Prostate gland (tissue), 2 donors: ENCODE measurements at regions not wholly inside any gene's neighbourhood (a gene's known extent, or its start where the extent isn't known, plus 50 kb on each side); places are given as distances from the start of the nearest gene placed in this dataset.

Experiments
- DNase-seq: peaks from one replicate; pipeline ENCODE4 v3.0.0-alpha.2; 2019; ENCODE audit warnings: low spot score
- H3K27ac ChIP-seq, 2 donors: fragments of 200-600 bp; sonication (generic); 2 replicates each; pipeline ENCODE4 v1.5.1; 2017 to 2019
- H3K27me3 ChIP-seq: fragments of 200-600 bp; sonication (generic); replicated peaks from 2 replicates; pipeline ENCODE4 v1.5.1; 2019; ENCODE audit not compliant: insufficient read depth
- H3K36me3 ChIP-seq, 2 donors: fragments of 200-600 bp; sonication (generic); 1 replicate in 1 of 2; 2 replicates in 1 of 2; pipeline versions ENCODE4 v1.5.1 to v1.8.1; 2017 to 2019
- H3K4me1 ChIP-seq: fragments of 200-600 bp; sonication (generic); replicated peaks from 2 replicates; pipeline ENCODE4 v1.5.1; 2019
- H3K4me3 ChIP-seq, 2 donors: fragments of 200-600 bp; sonication (generic); 2 replicates each; pipeline ENCODE4 v1.5.1; 2017 to 2019
- H3K9me3 ChIP-seq: fragments of 200-600 bp; sonication (generic); 2 replicates; pipeline ENCODE4 v1.5.1; 2017
- POLR2A ChIP-seq: fragments of 450-650 bp; IDR thresholded peaks from one replicate; pipeline ENCODE4 v1.6.1; 2016; ENCODE audit warnings: antibody characterized with exemption, mild to moderate bottlenecking
- POLR2AphosphoS5 ChIP-seq: sonication (generic); formaldehyde crosslinking; IDR thresholded peaks from one replicate; pipeline ENCODE4 v1.6.1; 2017; ENCODE audit warnings: antibody characterized with exemption
- WGBS: methylation state at CpG from one replicate; pipeline ENCODE4 v1.1.5; 2018; 5-methylcytosine and 5-hydroxymethylcytosine counted together
- intact Hi-C: fragments of 100-400 bp; cut with DNase I; formaldehyde crosslinking; loops from one replicate; pipeline ENCODE4 v1.14.2; 2022
- TF ChIP-seq, protein P1 (sequence below), 4 experiments: fragments of 200-600 bp in 2 of 4; fragments of 450-650 bp in 2 of 4; sonication (generic) in 2 of 4; IDR thresholded peaks; 1 replicate in 3 of 4; 2 replicates in 1 of 4; pipeline ENCODE4 v1.5.1; 2016 to 2019; ENCODE audit warnings: antibody characterized with exemption in 4 of 4, mild to moderate bottlenecking in 2 of 4, moderate library complexity in 2 of 4

DNA sequence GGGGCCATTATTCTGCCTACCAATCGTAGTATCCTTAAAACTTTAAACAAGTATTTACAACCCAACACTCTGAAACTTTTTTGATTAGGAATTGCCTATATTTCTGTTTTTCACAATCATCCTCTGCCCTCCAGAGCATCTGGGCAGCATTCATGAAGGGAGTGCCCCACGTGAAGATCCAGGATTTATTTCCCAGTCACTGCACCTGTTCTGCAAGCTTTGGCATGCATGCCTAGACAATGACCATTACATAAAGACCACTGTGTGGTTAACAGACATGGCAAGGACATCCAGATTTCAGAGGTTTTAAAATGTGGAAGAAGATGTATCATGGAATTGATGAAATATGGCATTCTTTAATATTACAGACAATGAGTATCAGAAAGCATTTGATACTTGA lies 1083.8 kb downstream of the TBC1D22A start:
- WGBS: 49% methylated on average over 2 of the region's 2 CpGs
- Histone ChIP-seq H3K36me3 (no peaks in the 10 kb centered on the region), H3K9me3 (no peaks in the 10 kb centered on the region), H3K27ac (no peak overlapping the region), H3K4me1 (no peaks in the 10 kb centered on the region), H3K27me3 (peaks cover 5% of the 10 kb centered on the region), H3K4me3 (no peak overlapping the region)
- no peak for TF ChIP-seq POLR2AphosphoS5
- no peak for TF ChIP-seq POLR2A
- TF ChIP-seq, protein P1, sequence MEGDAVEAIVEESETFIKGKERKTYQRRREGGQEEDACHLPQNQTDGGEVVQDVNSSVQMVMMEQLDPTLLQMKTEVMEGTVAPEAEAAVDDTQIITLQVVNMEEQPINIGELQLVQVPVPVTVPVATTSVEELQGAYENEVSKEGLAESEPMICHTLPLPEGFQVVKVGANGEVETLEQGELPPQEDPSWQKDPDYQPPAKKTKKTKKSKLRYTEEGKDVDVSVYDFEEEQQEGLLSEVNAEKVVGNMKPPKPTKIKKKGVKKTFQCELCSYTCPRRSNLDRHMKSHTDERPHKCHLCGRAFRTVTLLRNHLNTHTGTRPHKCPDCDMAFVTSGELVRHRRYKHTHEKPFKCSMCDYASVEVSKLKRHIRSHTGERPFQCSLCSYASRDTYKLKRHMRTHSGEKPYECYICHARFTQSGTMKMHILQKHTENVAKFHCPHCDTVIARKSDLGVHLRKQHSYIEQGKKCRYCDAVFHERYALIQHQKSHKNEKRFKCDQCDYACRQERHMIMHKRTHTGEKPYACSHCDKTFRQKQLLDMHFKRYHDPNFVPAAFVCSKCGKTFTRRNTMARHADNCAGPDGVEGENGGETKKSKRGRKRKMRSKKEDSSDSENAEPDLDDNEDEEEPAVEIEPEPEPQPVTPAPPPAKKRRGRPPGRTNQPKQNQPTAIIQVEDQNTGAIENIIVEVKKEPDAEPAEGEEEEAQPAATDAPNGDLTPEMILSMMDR (IDR thresholded peaks at IDR 0.05): no peak
- no peak for DNase-seq
- intact Hi-C loops: no loop called here

DNA sequence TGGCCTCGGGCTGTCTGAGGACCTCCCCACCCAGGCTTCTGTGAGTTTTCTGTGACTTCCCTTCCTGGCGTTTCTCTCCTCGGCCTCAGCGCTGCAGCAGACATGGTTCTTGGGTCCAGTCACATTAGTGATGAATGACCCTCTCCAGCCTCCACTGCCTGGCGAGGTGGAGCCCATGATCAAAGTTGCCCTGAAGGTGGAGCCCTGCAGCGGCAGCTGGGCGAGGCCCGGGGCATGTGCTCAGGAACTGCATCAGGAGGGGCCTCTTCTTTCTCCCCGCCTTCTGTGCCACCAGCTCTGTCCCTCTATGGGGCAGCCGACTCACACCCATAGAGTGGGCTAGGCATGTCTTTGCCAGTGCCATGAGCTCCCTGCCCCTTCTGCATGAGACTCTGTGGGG lies 1079.7 kb downstream of the TBC1D22A start:
- Histone ChIP-seq H3K4me3 (no peak overlapping the region), H3K27ac (no peak overlapping the region), H3K27me3 (peaks cover 2% of the 10 kb centered on the region), H3K4me1 (no peaks in the 10 kb centered on the region), H3K9me3 (no peaks in the 10 kb centered on the region), H3K36me3 (no peaks in the 10 kb centered on the region)
- no peak for TF ChIP-seq POLR2A
- no peak for TF ChIP-seq POLR2AphosphoS5
- intact Hi-C loops: no loop called here
- WGBS: 85% methylated on average over 8 of the region's 10 CpGs
- no peak for DNase-seq

DNA sequence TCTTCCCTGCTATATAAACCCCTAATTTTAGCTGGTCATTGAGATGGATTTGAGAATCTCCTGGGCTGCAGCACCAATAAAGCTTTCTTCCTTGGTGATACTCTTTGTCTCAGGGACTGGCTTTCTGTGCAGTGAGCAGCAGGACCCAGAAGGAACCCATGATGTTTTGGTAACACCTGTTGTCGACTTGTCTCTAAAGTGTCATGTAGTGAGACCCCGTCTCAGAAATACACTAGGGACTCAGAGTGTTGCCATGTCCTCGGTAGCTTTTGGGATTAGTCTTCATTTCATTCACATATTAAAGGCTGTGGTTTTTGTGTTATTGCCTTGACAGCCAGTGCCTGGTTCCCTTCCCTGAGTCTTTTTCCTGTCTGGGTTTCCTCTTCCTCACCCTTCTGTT lies 1078.7 kb downstream of the TBC1D22A start:
- no peak overlapping the region for H3K4me3 ChIP-seq

DNA sequence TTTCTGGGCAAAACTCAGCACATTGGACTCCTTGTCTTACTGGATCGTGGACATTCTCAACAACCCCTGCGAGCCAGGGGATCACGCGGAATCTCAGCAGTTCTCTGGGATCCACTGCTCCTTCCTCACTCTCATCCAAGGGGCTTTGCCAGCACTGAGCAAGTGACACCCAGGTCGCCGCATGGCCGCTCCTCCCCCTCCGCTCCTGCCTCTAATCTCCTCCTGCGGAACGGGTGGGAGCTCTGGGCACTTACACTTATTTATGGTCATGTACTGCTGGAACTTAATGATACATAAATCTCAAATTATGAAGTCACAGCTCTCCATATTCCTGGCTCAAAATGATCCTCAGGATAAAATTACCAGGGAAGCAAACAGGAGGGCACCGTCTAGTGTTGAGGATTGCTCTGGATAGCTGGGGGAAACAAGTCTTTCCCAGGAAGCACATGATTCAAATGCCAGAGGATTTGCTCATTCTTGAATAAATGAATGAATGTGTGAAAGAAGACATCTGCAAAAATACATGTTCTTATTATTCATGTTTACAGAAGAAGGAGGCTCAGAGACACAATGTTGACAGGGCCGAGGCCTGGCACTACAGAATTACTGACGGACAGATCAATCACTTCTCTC lies 1077.3 kb downstream of the TBC1D22A start:
- H3K27ac ChIP-seq: no peak overlapping the region
- peaks cover 2% of the 10 kb centered on the region for H3K27me3 ChIP-seq
- H3K4me3 ChIP-seq: no peak overlapping the region
- WGBS: 67% methylated on average over 13 of the region's 13 CpGs
- intact Hi-C loops: no loop called here
- no peaks in the 10 kb centered on the region for H3K36me3 ChIP-seq
- TF ChIP-seq POLR2A (no peak), POLR2AphosphoS5 (no peak)
- TF ChIP-seq, protein P1 (IDR thresholded peaks at IDR 0.05): no peak
- H3K9me3 ChIP-seq: no peaks in the 10 kb centered on the region
- no peaks in the 10 kb centered on the region for H3K4me1 ChIP-seq
- no peak for DNase-seq

More for the DNA sequence above, 1078.7 kb downstream of the TBC1D22A start:
- no peaks in the 10 kb centered on the region for H3K4me1 ChIP-seq
- H3K9me3 ChIP-seq: no peaks in the 10 kb centered on the region
- H3K36me3 ChIP-seq: no peaks in the 10 kb centered on the region
- TF ChIP-seq POLR2AphosphoS5: no peak
- H3K27ac ChIP-seq: no peak overlapping the region
- intact Hi-C loops: no loop called here
- H3K27me3 ChIP-seq: peaks cover 2% of the 10 kb centered on the region
- no peak for DNase-seq
- 44% methylated on average over 3 of the region's 3 CpGs for WGBS

DNA sequence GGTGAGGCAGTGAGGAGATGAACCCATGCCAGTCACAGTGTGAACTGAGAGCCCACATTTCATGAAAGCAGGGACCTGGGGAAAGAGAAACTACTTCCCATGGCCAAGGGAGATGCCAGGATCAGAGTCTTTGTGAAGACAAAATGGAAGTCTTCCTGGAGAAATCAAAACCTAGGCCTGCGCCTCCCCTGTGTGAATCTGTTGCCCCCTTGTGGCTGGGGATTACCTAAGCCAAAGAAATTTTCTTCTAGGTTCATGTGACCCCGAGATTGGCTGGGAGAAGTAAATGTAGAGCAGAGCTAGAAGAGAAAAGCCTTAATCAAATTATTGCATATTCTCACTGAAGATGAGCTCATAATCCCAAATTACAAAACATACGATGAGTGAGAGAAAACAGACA lies 1075.3 kb downstream of the TBC1D22A start:
- TF ChIP-seq POLR2AphosphoS5: no peak
- no peak for TF ChIP-seq POLR2A
- TF ChIP-seq, protein P1 (IDR thresholded peaks at IDR 0.05): peak in 1 of 4 experiments; percentile 23
- Histone ChIP-seq H3K4me1 (no peaks in the 10 kb centered on the region), H3K27me3 (peaks cover 4% of the 10 kb centered on the region), H3K27ac (no peak overlapping the region), H3K36me3 (no peaks in the 10 kb centered on the region), H3K4me3 (no peak overlapping the region), H3K9me3 (no peaks in the 10 kb centered on the region)
- intact Hi-C loops: no loop called here
- 81% methylated on average over 3 of the region's 3 CpGs for WGBS
- DNase-seq: no peak

DNA sequence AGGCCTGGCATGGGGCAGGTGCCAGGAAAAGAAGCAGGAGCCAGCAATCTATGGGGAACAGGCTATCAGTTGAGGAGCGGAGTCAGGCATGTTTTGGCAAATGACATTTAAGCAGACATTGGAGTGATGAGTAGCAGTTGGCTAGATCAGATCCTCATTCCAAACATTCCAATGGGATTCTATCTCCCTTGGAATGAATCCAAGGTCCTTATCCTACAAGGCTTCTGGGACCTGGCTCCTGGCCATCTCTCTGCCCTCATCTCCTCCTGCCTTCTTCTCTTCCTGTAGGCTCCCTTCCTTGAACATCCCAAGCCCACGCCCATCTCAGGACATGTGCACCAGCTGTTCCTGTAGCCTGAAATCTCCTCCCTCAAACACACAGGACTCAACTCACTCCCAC lies 1074.5 kb downstream of the TBC1D22A start:
- no peak for TF ChIP-seq POLR2A
- no peak for TF ChIP-seq POLR2AphosphoS5
- TF ChIP-seq, protein P1 (IDR thresholded peaks at IDR 0.05): no peak
- H3K27me3 ChIP-seq: peaks cover 6% of the 10 kb centered on the region
- 88% methylated on average over 2 of the region's 2 CpGs for WGBS
- no peak for DNase-seq
- H3K9me3 ChIP-seq: no peaks in the 10 kb centered on the region
- H3K4me3 ChIP-seq: no peak overlapping the region
- no peaks in the 10 kb centered on the region for H3K36me3 ChIP-seq
- intact Hi-C loops: no loop called here
- H3K27ac ChIP-seq: no peak overlapping the region
- H3K4me1 ChIP-seq: no peaks in the 10 kb centered on the region
